ENCODE measurements at regions not wholly inside any gene's neighbourhood (a gene's known extent, or its start where the extent isn't known, plus 50 kb on each side); places are given as distances from the start of the nearest gene placed in this dataset.

GRCh38 chr9:129539446-129539845 is 81.5 kb downstream of the C9orf50 start:
- TF ChIP-seq CTCF (conservative IDR thresholded peaks at IDR 0.05 in 1 of 2, IDR thresholded peaks at IDR 0.05 in 1 of 2; ENCODE audit: low read depth in 1 of 2, low read length in 2 of 2) (no peak), EZH2 (IDR thresholded peaks at IDR 0.05; ENCODE audit: low read length, missing control alignments) (no peak)

Data from fibroblast of lung (primary cell).